ENCODE measurements at regions not wholly inside any gene's neighbourhood (a gene's known extent, or its start where the extent isn't known, plus 50 kb on each side); places are given as distances from the start of the nearest gene placed in this dataset.

DNA sequence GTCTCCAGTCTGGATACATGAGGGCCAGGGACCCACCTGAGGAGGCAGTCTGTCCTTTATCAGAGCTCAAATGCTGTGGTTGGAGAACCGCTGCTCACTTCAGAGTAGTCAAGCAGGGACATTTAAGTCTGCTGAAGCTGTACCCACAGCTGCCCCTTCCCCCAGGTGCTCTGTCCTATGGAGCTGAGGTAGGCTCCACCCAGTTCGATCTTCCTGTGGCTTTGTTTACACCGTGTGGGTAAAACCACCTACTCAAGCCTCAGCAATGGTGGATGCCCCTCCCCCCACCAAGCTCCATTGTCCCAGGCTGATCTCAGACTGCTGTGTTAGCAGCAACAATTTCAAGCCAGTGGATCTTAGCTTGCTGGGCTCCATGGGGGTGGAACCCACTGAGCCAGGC, 731.4 kb upstream of the HS6ST1 start:
- DNase-seq (no peak), ATAC-seq (no peak)
- Histone ChIP-seq H2AFZ (ENCODE audit: low read length) (no peak overlapping the region), H3K9me2 (replicated peaks; ENCODE audit: low read length) (no peaks in the 10 kb centered on the region), H3K27ac (ENCODE audit: low read length) (no peak overlapping the region), H3K4me1 (ENCODE audit: insufficient read depth, low read length) (no peaks in the 10 kb centered on the region), H3K79me2 (ENCODE audit: low read length) (no peaks in the 10 kb centered on the region), H3F3A (ENCODE audit: low read length, unreplicated experiment) (no peaks in the 10 kb centered on the region), H3K36me3 (ENCODE audit: low read depth, low read length) (no peaks in the 10 kb centered on the region), H3K4me2 (ENCODE audit: low read length) (no peak overlapping the region), H3K9ac (ENCODE audit: low read length) (no peak overlapping the region), H3K9me3 (ENCODE audit: low read length) (no peaks in the 10 kb centered on the region), H3K4me3 (ENCODE audit: low read length) (no peak overlapping the region), H3K27me3 (ENCODE audit: low read length) (no peaks in the 10 kb centered on the region), H4K20me1 (ENCODE audit: low read length) (no peaks in the 10 kb centered on the region)
- CTCF ChIA-PET = no interaction called here
- TF ChIP-seq, protein P1, sequence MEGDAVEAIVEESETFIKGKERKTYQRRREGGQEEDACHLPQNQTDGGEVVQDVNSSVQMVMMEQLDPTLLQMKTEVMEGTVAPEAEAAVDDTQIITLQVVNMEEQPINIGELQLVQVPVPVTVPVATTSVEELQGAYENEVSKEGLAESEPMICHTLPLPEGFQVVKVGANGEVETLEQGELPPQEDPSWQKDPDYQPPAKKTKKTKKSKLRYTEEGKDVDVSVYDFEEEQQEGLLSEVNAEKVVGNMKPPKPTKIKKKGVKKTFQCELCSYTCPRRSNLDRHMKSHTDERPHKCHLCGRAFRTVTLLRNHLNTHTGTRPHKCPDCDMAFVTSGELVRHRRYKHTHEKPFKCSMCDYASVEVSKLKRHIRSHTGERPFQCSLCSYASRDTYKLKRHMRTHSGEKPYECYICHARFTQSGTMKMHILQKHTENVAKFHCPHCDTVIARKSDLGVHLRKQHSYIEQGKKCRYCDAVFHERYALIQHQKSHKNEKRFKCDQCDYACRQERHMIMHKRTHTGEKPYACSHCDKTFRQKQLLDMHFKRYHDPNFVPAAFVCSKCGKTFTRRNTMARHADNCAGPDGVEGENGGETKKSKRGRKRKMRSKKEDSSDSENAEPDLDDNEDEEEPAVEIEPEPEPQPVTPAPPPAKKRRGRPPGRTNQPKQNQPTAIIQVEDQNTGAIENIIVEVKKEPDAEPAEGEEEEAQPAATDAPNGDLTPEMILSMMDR (conservative IDR thresholded peaks at IDR 0.05; ENCODE audit: low read depth, low read length) = no peak
- no peak for TF ChIP-seq EZH2 (IDR thresholded peaks at IDR 0.05; ENCODE audit: low read length, unreplicated experiment)
- TF ChIP-seq EZH2phosphoT487 (IDR thresholded peaks at IDR 0.05; ENCODE audit: borderline replicate concordance, low read length) = no peak
- POLR2A ChIA-PET (ENCODE audit: unreplicated experiment) = no interaction called here
- intact Hi-C loops (cut with micrococcal nuclease) = no loop called here
- BruUV-seq (replicated peaks) = no TSS peak

DNA sequence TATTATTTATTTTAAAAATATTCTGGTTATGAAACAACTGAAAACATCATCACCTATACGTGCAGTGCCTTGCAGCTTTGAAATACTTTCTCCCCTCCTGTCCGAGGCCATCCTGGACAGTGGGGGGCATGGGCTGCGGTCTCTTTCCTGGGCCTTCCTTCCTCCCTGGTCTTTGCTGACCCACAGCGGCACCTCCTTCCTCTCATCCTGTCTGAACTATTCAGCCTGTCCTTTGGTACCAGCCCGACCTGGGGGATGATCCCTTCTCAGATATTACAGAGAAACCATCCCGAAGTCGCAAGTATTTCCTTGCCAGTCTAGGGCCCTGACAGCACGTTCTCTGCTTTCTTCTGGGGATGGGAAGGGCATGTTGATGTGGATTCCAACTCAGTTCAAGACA, 736.6 kb upstream of the HS6ST1 start:
- Histone ChIP-seq H3K79me2 (ENCODE audit: low read length) (no peaks in the 10 kb centered on the region), H3K27me3 (ENCODE audit: low read length) (no peaks in the 10 kb centered on the region), H3F3A (ENCODE audit: low read length, unreplicated experiment) (no peaks in the 10 kb centered on the region), H2AFZ (ENCODE audit: low read length) (no peak overlapping the region), H3K4me3 (ENCODE audit: low read length) (no peak overlapping the region), H3K4me2 (ENCODE audit: low read length) (no peak overlapping the region), H3K36me3 (ENCODE audit: low read depth, low read length) (no peaks in the 10 kb centered on the region), H3K9me2 (replicated peaks; ENCODE audit: low read length) (no peaks in the 10 kb centered on the region), H4K20me1 (ENCODE audit: low read length) (no peaks in the 10 kb centered on the region), H3K9me3 (ENCODE audit: low read length) (no peaks in the 10 kb centered on the region), H3K9ac (ENCODE audit: low read length) (no peak overlapping the region), H3K4me1 (ENCODE audit: insufficient read depth, low read length) (no peaks in the 10 kb centered on the region), H3K27ac (ENCODE audit: low read length) (no peak overlapping the region)
- no TSS peak for BruUV-seq (replicated peaks)
- TF ChIP-seq EZH2 (IDR thresholded peaks at IDR 0.05; ENCODE audit: low read length, unreplicated experiment) = no peak
- TF ChIP-seq, protein P1 (conservative IDR thresholded peaks at IDR 0.05; ENCODE audit: low read depth, low read length) = no peak
- no peak for TF ChIP-seq EZH2phosphoT487 (IDR thresholded peaks at IDR 0.05; ENCODE audit: borderline replicate concordance, low read length)
- DNase-seq (no peak), ATAC-seq (no peak)
- ChIA-PET CTCF (no interaction called here), POLR2A (ENCODE audit: unreplicated experiment) (no interaction called here)
- intact Hi-C loops (cut with micrococcal nuclease) = no loop called here

GRCh38 chr2:129055824-129056223, 737.2 kb upstream of the HS6ST1 start:
- DNase-seq (no peak), ATAC-seq (no peak)
- TF ChIP-seq EZH2 (IDR thresholded peaks at IDR 0.05; ENCODE audit: low read length, unreplicated experiment) (no peak), EZH2phosphoT487 (IDR thresholded peaks at IDR 0.05; ENCODE audit: borderline replicate concordance, low read length) (no peak)
- TF ChIP-seq, protein P1 (conservative IDR thresholded peaks at IDR 0.05; ENCODE audit: low read depth, low read length) = no peak
- Histone ChIP-seq H3K9me3 (ENCODE audit: low read length) (no peaks in the 10 kb centered on the region), H4K20me1 (ENCODE audit: low read length) (no peaks in the 10 kb centered on the region), H3K9ac (ENCODE audit: low read length) (no peak overlapping the region), H3K79me2 (ENCODE audit: low read length) (no peaks in the 10 kb centered on the region), H3K4me3 (ENCODE audit: low read length) (no peak overlapping the region), H3K9me2 (replicated peaks; ENCODE audit: low read length) (no peaks in the 10 kb centered on the region), H3K27ac (ENCODE audit: low read length) (no peak overlapping the region), H2AFZ (ENCODE audit: low read length) (no peak overlapping the region), H3K27me3 (ENCODE audit: low read length) (no peaks in the 10 kb centered on the region), H3K4me1 (ENCODE audit: insufficient read depth, low read length) (no peaks in the 10 kb centered on the region), H3F3A (ENCODE audit: low read length, unreplicated experiment) (no peaks in the 10 kb centered on the region), H3K36me3 (ENCODE audit: low read depth, low read length) (no peaks in the 10 kb centered on the region), H3K4me2 (ENCODE audit: low read length) (no peak overlapping the region)
- intact Hi-C loops (cut with micrococcal nuclease) = no loop called here
- no TSS peak for BruUV-seq (replicated peaks)
- ChIA-PET CTCF (no interaction called here), POLR2A (ENCODE audit: unreplicated experiment) (no interaction called here)
